ENCODE measurements at regions not wholly inside any gene's neighbourhood (a gene's known extent, or its start where the extent isn't known, plus 50 kb on each side); places are given as distances from the start of the nearest gene placed in this dataset.

DNA sequence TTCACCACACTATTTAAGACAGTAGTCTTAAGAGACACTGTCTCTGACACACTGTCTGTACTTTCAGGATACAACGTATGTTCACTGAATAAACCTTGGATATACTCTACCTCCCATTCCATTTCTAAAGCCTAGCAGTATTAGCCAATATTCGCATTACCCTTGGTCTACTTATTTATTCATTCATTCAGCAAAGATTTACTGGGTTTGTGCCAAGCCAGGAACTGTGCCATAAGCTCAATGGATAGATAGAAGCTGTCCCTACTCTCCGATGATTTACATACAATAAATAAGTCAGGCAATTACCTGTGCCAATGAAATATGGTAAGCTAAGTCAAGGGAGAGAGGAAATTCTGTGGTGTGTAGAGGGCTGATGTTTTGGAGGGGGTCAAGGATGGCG, 195.2 kb upstream of the RAB4A start:
- FAIRE-seq: no peak
- DNase-seq (ENCODE audit: insufficient read length, low spot score): no peak
- TF ChIP-seq PAX5 (IDR thresholded peaks at IDR 0.05; ENCODE audit: insufficient read depth, low read length, severe bottlenecking) (no peak), SPI1 (IDR thresholded peaks at IDR 0.05; ENCODE audit: low read depth, low read length) (no peak), POLR2A (IDR thresholded peaks at IDR 0.05; ENCODE audit: low read depth, low read length) (no peak), TAF1 (IDR thresholded peaks at IDR 0.05; ENCODE audit: low read depth, low read length) (no peak), POU2F2 (IDR thresholded peaks at IDR 0.05; ENCODE audit: low read depth, low read length) (no peak), POLR2AphosphoS5 (IDR thresholded peaks at IDR 0.05; ENCODE audit: low read depth, low read length) (no peak)

DNA sequence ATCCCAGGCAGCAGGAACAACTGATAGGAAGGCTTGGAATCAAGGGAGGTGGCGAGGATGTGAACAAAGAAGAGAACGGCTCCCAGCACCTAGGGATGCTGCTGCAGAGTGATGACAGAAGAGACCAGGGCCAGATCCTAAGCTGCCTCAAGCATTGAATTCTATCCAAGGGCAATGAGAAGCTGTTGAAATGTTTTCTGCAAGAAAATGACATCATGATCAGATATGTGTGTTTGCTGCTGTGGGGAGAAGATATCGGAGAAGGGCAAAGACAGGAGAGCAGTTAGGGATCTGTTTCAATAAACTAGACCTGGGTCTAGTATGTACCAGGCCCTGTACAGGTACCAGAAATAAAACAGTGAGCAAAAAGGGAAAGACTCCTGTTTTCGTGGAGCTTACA, 194.7 kb upstream of the RAB4A start:
- no peak for FAIRE-seq
- DNase-seq (ENCODE audit: insufficient read length, low spot score): no peak
- TF ChIP-seq POU2F2 (IDR thresholded peaks at IDR 0.05; ENCODE audit: low read depth, low read length): no peak
- TF ChIP-seq POLR2A (IDR thresholded peaks at IDR 0.05; ENCODE audit: low read depth, low read length): no peak
- no peak for TF ChIP-seq TAF1 (IDR thresholded peaks at IDR 0.05; ENCODE audit: low read depth, low read length)
- no peak for TF ChIP-seq PAX5 (IDR thresholded peaks at IDR 0.05; ENCODE audit: insufficient read depth, low read length, severe bottlenecking)
- TF ChIP-seq POLR2AphosphoS5 (IDR thresholded peaks at IDR 0.05; ENCODE audit: low read depth, low read length): no peak

DNA sequence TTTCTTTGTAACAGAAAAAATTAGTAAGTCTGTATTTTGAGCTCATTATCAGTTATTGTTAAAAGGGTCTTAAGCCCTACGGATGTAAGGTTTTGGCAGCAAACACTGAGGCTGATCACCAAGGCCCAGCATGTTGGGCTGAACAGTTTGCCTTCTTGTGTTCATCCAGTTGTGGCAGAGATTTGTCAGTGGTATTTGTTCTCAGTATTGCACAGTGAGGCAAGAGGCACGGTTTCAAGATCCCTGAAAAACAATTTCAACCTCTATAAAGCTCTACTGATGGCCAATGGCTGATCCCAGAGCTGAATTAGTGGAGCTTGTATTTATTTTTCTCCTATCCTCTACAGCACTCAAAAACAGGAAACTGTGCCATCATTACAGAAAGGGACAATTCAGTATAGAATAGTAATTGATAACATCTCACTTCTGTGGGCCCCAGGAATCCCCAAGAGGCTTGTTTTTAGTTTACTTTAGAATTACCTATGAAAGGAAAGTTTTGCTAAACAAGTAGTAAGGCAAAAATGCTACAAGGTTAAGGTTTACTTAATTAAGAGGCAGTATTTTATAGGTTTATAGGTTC, 191.8 kb upstream of the RAB4A start:
- no peak for TF ChIP-seq POLR2AphosphoS5 (IDR thresholded peaks at IDR 0.05; ENCODE audit: low read depth, low read length)
- DNase-seq (ENCODE audit: insufficient read length, low spot score) (no peak), FAIRE-seq (no peak)

DNA sequence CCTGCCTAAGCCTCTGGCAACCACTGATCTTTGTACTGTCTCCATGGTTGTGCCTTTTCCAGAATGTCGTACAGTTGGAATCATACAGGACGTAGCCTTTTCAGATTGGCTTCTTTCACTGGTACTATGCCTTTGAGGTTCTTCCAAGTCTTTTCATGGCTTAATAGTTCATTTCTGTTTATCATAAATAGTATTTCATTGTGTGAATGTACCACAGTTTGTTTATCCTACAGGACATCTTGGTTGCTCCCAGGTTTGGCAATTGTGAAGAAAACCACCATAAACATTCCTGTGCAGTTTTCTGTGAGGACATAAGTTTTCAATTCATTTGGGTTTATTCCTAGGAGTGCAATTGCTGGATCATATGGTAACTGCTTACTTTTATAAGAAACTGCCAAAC, 190.6 kb upstream of the RAB4A start:
- TF ChIP-seq PAX5 (IDR thresholded peaks at IDR 0.05; ENCODE audit: insufficient read depth, low read length, severe bottlenecking) (no peak), POU2F2 (IDR thresholded peaks at IDR 0.05; ENCODE audit: low read depth, low read length) (no peak), TAF1 (IDR thresholded peaks at IDR 0.05; ENCODE audit: low read depth, low read length) (no peak)
- DNase-seq (ENCODE audit: insufficient read length, low spot score) (no peak), FAIRE-seq (no peak)

- TF ChIP-seq SPI1 (IDR thresholded peaks at IDR 0.05; ENCODE audit: low read depth, low read length) (no peak), POLR2AphosphoS5 (IDR thresholded peaks at IDR 0.05; ENCODE audit: low read depth, low read length) (no peak), POLR2A (IDR thresholded peaks at IDR 0.05; ENCODE audit: low read depth, low read length) (no peak), POU2F2 (IDR thresholded peaks at IDR 0.05; ENCODE audit: low read depth, low read length) (no peak), TAF1 (IDR thresholded peaks at IDR 0.05; ENCODE audit: low read depth, low read length) (no peak), PAX5 (IDR thresholded peaks at IDR 0.05; ENCODE audit: insufficient read depth, low read length, severe bottlenecking) (no peak)
- FAIRE-seq: no peak
- no peak for DNase-seq (ENCODE audit: insufficient read length, low spot score)
These were observed 185.6 kb upstream of the RAB4A start for GRCh38 chr1:229085291-229085690.

DNA sequence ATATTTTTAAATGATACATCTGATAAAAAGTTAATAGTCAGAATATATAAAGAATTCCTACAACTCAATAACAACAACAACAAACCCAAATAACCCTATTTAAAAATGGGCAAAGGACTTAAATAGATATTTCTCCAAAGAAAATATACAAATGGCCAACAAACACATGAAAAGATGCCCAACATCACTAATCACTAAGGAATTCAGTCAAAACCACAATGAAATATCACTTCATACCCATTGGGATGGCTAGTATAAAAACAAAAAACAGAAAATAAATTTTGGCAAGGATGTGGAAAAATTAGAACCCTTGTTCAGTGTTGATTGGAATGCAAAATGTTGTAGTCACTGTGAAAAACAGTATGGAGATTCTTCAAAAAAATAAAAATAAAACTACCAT, 184.8 kb upstream of the RAB4A start:
- TF ChIP-seq POLR2AphosphoS5 (IDR thresholded peaks at IDR 0.05; ENCODE audit: low read depth, low read length): no peak
- no peak for TF ChIP-seq TAF1 (IDR thresholded peaks at IDR 0.05; ENCODE audit: low read depth, low read length)
- TF ChIP-seq PAX5 (IDR thresholded peaks at IDR 0.05; ENCODE audit: insufficient read depth, low read length, severe bottlenecking): no peak
- TF ChIP-seq SPI1 (IDR thresholded peaks at IDR 0.05; ENCODE audit: low read depth, low read length): no peak
- TF ChIP-seq POLR2A (IDR thresholded peaks at IDR 0.05; ENCODE audit: low read depth, low read length): no peak
- no peak for TF ChIP-seq POU2F2 (IDR thresholded peaks at IDR 0.05; ENCODE audit: low read depth, low read length)

GRCh38 chr1:229086686-229087085, 184.2 kb upstream of the RAB4A start:
- FAIRE-seq: no peak
- DNase-seq (ENCODE audit: insufficient read length, low spot score): no peak
- TF ChIP-seq SPI1 (IDR thresholded peaks at IDR 0.05; ENCODE audit: low read depth, low read length) (no peak), POLR2AphosphoS5 (IDR thresholded peaks at IDR 0.05; ENCODE audit: low read depth, low read length) (no peak), POU2F2 (IDR thresholded peaks at IDR 0.05; ENCODE audit: low read depth, low read length) (no peak), POLR2A (IDR thresholded peaks at IDR 0.05; ENCODE audit: low read depth, low read length) (no peak), PAX5 (IDR thresholded peaks at IDR 0.05; ENCODE audit: insufficient read depth, low read length, severe bottlenecking) (no peak), TAF1 (IDR thresholded peaks at IDR 0.05; ENCODE audit: low read depth, low read length) (no peak)

More for the DNA sequence above, 184.8 kb upstream of the RAB4A start:
- DNase-seq (ENCODE audit: insufficient read length, low spot score) (no peak), FAIRE-seq (no peak)

DNA sequence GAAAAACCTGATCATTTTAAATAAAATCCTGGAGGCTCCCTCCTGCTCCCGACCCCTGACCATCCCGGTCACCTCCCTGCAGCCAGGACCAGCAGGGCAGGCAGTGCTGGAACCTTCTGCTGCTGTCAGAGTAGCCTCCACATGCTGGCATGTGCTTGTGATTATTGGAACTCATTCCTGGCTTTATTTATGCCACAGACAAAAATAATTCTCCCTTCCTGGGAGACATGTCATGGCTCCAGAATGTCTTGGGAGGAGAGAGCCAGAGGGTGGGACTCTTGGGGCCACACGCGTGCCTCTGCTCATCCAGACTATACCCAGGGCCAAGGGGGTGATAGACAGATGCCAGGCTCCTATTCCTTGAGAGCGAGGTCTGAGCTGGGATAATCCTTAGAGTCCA, 183.6 kb upstream of the RAB4A start:
- FAIRE-seq: no peak
- no peak for TF ChIP-seq POLR2A (IDR thresholded peaks at IDR 0.05; ENCODE audit: low read depth, low read length)
- TF ChIP-seq POU2F2 (IDR thresholded peaks at IDR 0.05; ENCODE audit: low read depth, low read length): no peak
- TF ChIP-seq POLR2AphosphoS5 (IDR thresholded peaks at IDR 0.05; ENCODE audit: low read depth, low read length): no peak
- TF ChIP-seq TAF1 (IDR thresholded peaks at IDR 0.05; ENCODE audit: low read depth, low read length): no peak
- TF ChIP-seq PAX5 (IDR thresholded peaks at IDR 0.05; ENCODE audit: insufficient read depth, low read length, severe bottlenecking): no peak
- no peak for TF ChIP-seq SPI1 (IDR thresholded peaks at IDR 0.05; ENCODE audit: low read depth, low read length)
- no peak for DNase-seq (ENCODE audit: insufficient read length, low spot score)

- TF ChIP-seq SPI1 (IDR thresholded peaks at IDR 0.05; ENCODE audit: low read depth, low read length) (no peak), PAX5 (IDR thresholded peaks at IDR 0.05; ENCODE audit: insufficient read depth, low read length, severe bottlenecking) (no peak), TAF1 (IDR thresholded peaks at IDR 0.05; ENCODE audit: low read depth, low read length) (no peak), POLR2A (IDR thresholded peaks at IDR 0.05; ENCODE audit: low read depth, low read length) (no peak), POLR2AphosphoS5 (IDR thresholded peaks at IDR 0.05; ENCODE audit: low read depth, low read length) (no peak), POU2F2 (IDR thresholded peaks at IDR 0.05; ENCODE audit: low read depth, low read length) (no peak)
- FAIRE-seq (no peak), DNase-seq (ENCODE audit: insufficient read length, low spot score) (no peak)
These were observed 183.0 kb upstream of the RAB4A start for GRCh38 chr1:229087906-229088305.

GRCh38 chr1:229088711-229089110, 182.2 kb upstream of the RAB4A start:
- DNase-seq (ENCODE audit: insufficient read length, low spot score): no peak
- no peak for FAIRE-seq
- TF ChIP-seq TAF1 (IDR thresholded peaks at IDR 0.05; ENCODE audit: low read depth, low read length): no peak
- no peak for TF ChIP-seq SPI1 (IDR thresholded peaks at IDR 0.05; ENCODE audit: low read depth, low read length)
- TF ChIP-seq PAX5 (IDR thresholded peaks at IDR 0.05; ENCODE audit: insufficient read depth, low read length, severe bottlenecking): no peak
- TF ChIP-seq POU2F2 (IDR thresholded peaks at IDR 0.05; ENCODE audit: low read depth, low read length): no peak
- TF ChIP-seq POLR2A (IDR thresholded peaks at IDR 0.05; ENCODE audit: low read depth, low read length): no peak
- TF ChIP-seq POLR2AphosphoS5 (IDR thresholded peaks at IDR 0.05; ENCODE audit: low read depth, low read length): no peak

All from GM12891 (cell line).